ENCODE measurements at regions not wholly inside any gene's neighbourhood (a gene's known extent, or its start where the extent isn't known, plus 50 kb on each side); places are given as distances from the start of the nearest gene placed in this dataset.

- DNase-seq, result no peak
Measured at GRCh38 chr2:46829231-46829995, 86.2 kb downstream of the MCFD2 start.

GRCh38 chr2:46828491-46829230 lies 86.9 kb downstream of the MCFD2 start:
- no peak for DNase-seq

GRCh38 chr2:46828135-46828438 lies 87.5 kb downstream of the MCFD2 start:
- no peak for DNase-seq

- DNase-seq, result peak; percentile 85
Measured at GRCh38 chr2:46827274-46828134, 88.1 kb downstream of the MCFD2 start.

- DNase-seq, result no peak
Measured at GRCh38 chr2:46826569-46827245, 88.9 kb downstream of the MCFD2 start.

- DNase-seq, result peak; percentile 84
Measured at GRCh38 chr2:46825939-46826568, 89.6 kb downstream of the MCFD2 start.

GRCh38 chr2:46825231-46825938 lies 90.2 kb downstream of the MCFD2 start:
- no peak for DNase-seq

GRCh38 chr2:46824611-46825010 lies 91.0 kb downstream of the MCFD2 start:
- DNase-seq, result no peak

GRCh38 chr2:46821600-46821999 lies 94.0 kb downstream of the MCFD2 start:
- DNase-seq, result no peak

- DNase-seq, result no peak
Measured at GRCh38 chr2:46818819-46819218, 96.8 kb downstream of the MCFD2 start.

GRCh38 chr2:46818141-46818621 lies 97.4 kb downstream of the MCFD2 start:
- DNase-seq, result peak; percentile 55

GRCh38 chr2:46816846-46817726 lies 98.5 kb downstream of the MCFD2 start:
- DNase-seq, result no peak

GRCh38 chr2:46816151-46816845 lies 99.3 kb downstream of the MCFD2 start:
- no peak for DNase-seq

GRCh38 chr2:46815121-46815802 lies 100.3 kb downstream of the MCFD2 start:
- no peak for DNase-seq

GRCh38 chr2:46814160-46814961 lies 101.2 kb downstream of the MCFD2 start:
- peak; percentile 75 for DNase-seq

- DNase-seq, result no peak
Measured at GRCh38 chr2:46813680-46814079, 101.9 kb downstream of the MCFD2 start.

GRCh38 chr2:46813020-46813415 lies 102.6 kb downstream of the MCFD2 start:
- no peak for DNase-seq

Data from fibroblast of skin of abdomen (primary cell).